PC-9 (cell line): ENCODE measurements at regions not wholly inside any gene's neighbourhood (a gene's known extent, or its start where the extent isn't known, plus 50 kb on each side); places are given as distances from the start of the nearest gene placed in this dataset.

ENCODE experiments used
- BruUV-seq: library from RNA; stranded (reverse); fragments of 400-500 nt; replicated peaks from 2 replicates; lab custom pipeline; 2021; lab: Mats Ljungman, UMichigan
- CTCF ChIA-PET: fragments of 300-600 bp; sonication (Branson Sonifier 250); formaldehyde crosslinking; loops from one replicate; lab custom pipeline; 2022; ENCODE audit warnings: antibody characterized with exemption; lab: Charles Lee
- POLR2A ChIA-PET: fragments of 300-600 bp; sonication (Branson Sonifier 250); formaldehyde crosslinking; loops from one replicate; lab custom pipeline; 2022; ENCODE audit warnings: antibody characterized with exemption; ENCODE audit not compliant: unreplicated experiment; lab: Charles Lee
- DNase-seq, 2 experiments: peaks; one replicate each; pipeline versions ENCODE4 v3.0.0 to v3.0.0-alpha.2; 2015 to 2022; ENCODE audit warnings: mixed read lengths in 1 of 2
- H2AFZ ChIP-seq: fragments of 200-600 bp; sonication (generic); 2 replicates; pipeline ENCODE4 v1.8.1; 2017; ENCODE audit warnings: antibody characterized with exemption
- H3F3A ChIP-seq: fragments of 200-600 bp; sonication (generic); 2 replicates; pipeline ENCODE4 v1.8.1; 2017; ENCODE audit warnings: antibody characterized with exemption, mild to moderate bottlenecking, low read depth; ENCODE audit not compliant: insufficient read depth
- H3K27ac ChIP-seq: fragments of 200-600 bp; sonication (generic); 2 replicates; pipeline ENCODE4 v1.6.1; 2016; ENCODE audit warnings: mixed run types
- H3K27me3 ChIP-seq: fragments of 200-600 bp; sonication (generic); 2 replicates; pipeline ENCODE4 v1.6.1; 2016; ENCODE audit warnings: low read depth, mixed run types; ENCODE audit not compliant: insufficient read depth
- H3K36me3 ChIP-seq: fragments of 200-600 bp; sonication (generic); 2 replicates; pipeline ENCODE4 v1.6.1; 2016; ENCODE audit warnings: low read depth, mixed run types
- H3K4me1 ChIP-seq: fragments of 200-600 bp; sonication (generic); replicated peaks from 2 replicates; pipeline ENCODE4 v1.6.1; 2016; ENCODE audit warnings: mixed run types; ENCODE audit not compliant: insufficient read depth
- H3K4me2 ChIP-seq: fragments of 200-600 bp; sonication (generic); 2 replicates; pipeline ENCODE4 v1.6.1; 2017; ENCODE audit warnings: mixed run types
- H3K4me3 ChIP-seq: fragments of 200-600 bp; sonication (generic); 2 replicates; pipeline ENCODE4 v1.6.1; 2016; ENCODE audit warnings: mixed run types
- H3K79me2 ChIP-seq: fragments of 200-600 bp; sonication (generic); 2 replicates; pipeline ENCODE4 v1.6.1; 2017; ENCODE audit warnings: low read depth, mixed run types
- H3K9me2 ChIP-seq: fragments of 200-600 bp; sonication (generic); 2 replicates; pipeline ENCODE4 v1.8.1; 2017; ENCODE audit warnings: mild to moderate bottlenecking; ENCODE audit not compliant: insufficient read depth
- H3K9me3 ChIP-seq: fragments of 200-600 bp; sonication (generic); 2 replicates; pipeline ENCODE4 v1.8.1; 2016; ENCODE audit warnings: low read depth; ENCODE audit not compliant: insufficient read depth
- H4K20me1 ChIP-seq: fragments of 200-600 bp; sonication (generic); 2 replicates; pipeline ENCODE4 v1.8.1; 2017; ENCODE audit not compliant: insufficient read depth
- CTCF ChIP-seq: fragments of 200-600 bp; sonication (generic); conservative IDR thresholded peaks from 2 replicates; pipeline ENCODE4 v1.6.1; 2017; ENCODE audit warnings: mixed run types, antibody characterized with exemption, mild to moderate bottlenecking, moderate library complexity
- EZH2 ChIP-seq: fragments of 200-600 bp; sonication (generic); IDR thresholded peaks from 2 replicates; pipeline ENCODE4 v1.8.0; 2017; ENCODE audit warnings: antibody characterized with exemption, low read depth
- intact Hi-C: fragments of 100-400 bp; cut with micrococcal nuclease; formaldehyde crosslinking; loops from one replicate; pipeline ENCODE4 v1.10.0; 2022; ENCODE audit not compliant: unreplicated experiment

- no TSS peak for BruUV-seq
- no peak for DNase-seq
- ChIA-PET POLR2A (no interaction called here), CTCF (no interaction called here)
- no peaks in the 10 kb centered on the region for H3K79me2 ChIP-seq
- no peaks in the 10 kb centered on the region for H3K9me2 ChIP-seq
- H3K27ac ChIP-seq, result no peak overlapping the region
- H3K4me1 ChIP-seq, result no peaks in the 10 kb centered on the region
- no peaks in the 10 kb centered on the region for H3K9me3 ChIP-seq
- H3K4me3 ChIP-seq, result no peak overlapping the region
- no peaks in the 10 kb centered on the region for H4K20me1 ChIP-seq
- no peaks in the 10 kb centered on the region for H3F3A ChIP-seq
- intact Hi-C loops, result no loop called here
- no peaks in the 10 kb centered on the region for H3K27me3 ChIP-seq
- no peak overlapping the region for H2AFZ ChIP-seq
- H3K4me2 ChIP-seq, result no peak overlapping the region
- TF ChIP-seq CTCF, result no peak
- no peak for TF ChIP-seq EZH2
- no peaks in the 10 kb centered on the region for H3K36me3 ChIP-seq
Observed at GRCh38 chr4:81906905-81907304, 435.2 kb upstream of the RASGEF1B start.

GRCh38 chr4:81905971-81906370 is 434.3 kb upstream of the RASGEF1B start:
- H3K27me3 ChIP-seq, result no peaks in the 10 kb centered on the region
- no TSS peak for BruUV-seq
- ChIA-PET CTCF (no interaction called here), POLR2A (no interaction called here)
- H3K27ac ChIP-seq, result no peak overlapping the region
- DNase-seq, result no peak
- no peak overlapping the region for H3K4me3 ChIP-seq
- H4K20me1 ChIP-seq, result no peaks in the 10 kb centered on the region
- H2AFZ ChIP-seq, result no peak overlapping the region
- H3K4me2 ChIP-seq, result no peak overlapping the region
- no peaks in the 10 kb centered on the region for H3K4me1 ChIP-seq
- intact Hi-C loops, result no loop called here
- no peaks in the 10 kb centered on the region for H3K9me2 ChIP-seq
- no peaks in the 10 kb centered on the region for H3F3A ChIP-seq
- no peaks in the 10 kb centered on the region for H3K36me3 ChIP-seq
- no peaks in the 10 kb centered on the region for H3K79me2 ChIP-seq
- TF ChIP-seq CTCF (no peak), EZH2 (no peak)
- no peaks in the 10 kb centered on the region for H3K9me3 ChIP-seq

GRCh38 chr4:81904121-81904520 is 432.4 kb upstream of the RASGEF1B start:
- Histone ChIP-seq H3F3A (no peaks in the 10 kb centered on the region), H3K36me3 (no peaks in the 10 kb centered on the region), H3K4me2 (no peak overlapping the region), H3K9me3 (no peaks in the 10 kb centered on the region), H4K20me1 (no peaks in the 10 kb centered on the region), H3K27ac (no peak overlapping the region), H3K9me2 (no peaks in the 10 kb centered on the region), H3K4me3 (no peak overlapping the region), H2AFZ (no peak overlapping the region), H3K4me1 (no peaks in the 10 kb centered on the region), H3K27me3 (no peaks in the 10 kb centered on the region), H3K79me2 (no peaks in the 10 kb centered on the region)
- TF ChIP-seq CTCF (no peak), EZH2 (no peak)
- no peak for DNase-seq
- CTCF ChIA-PET, result no interaction called here
- intact Hi-C loops, result no loop called here
- POLR2A ChIA-PET, result no interaction called here
- BruUV-seq, result no TSS peak
